K562 (cell line): ENCODE measurements at regions not wholly inside any gene's neighbourhood (a gene's known extent, or its start where the extent isn't known, plus 50 kb on each side); places are given as distances from the start of the nearest gene placed in this dataset.
A peak's percentile ranks its signal among the peaks of the same experiment; 100 is the strongest.

Experiments
- ATAC-seq: fragments of 200-7000 bp; cut with Tn5 transposase; 3 replicates; pipeline ENCODE4 v1.9.1; 2020; ENCODE audit warnings: moderate library complexity
- BruUV-seq: library from RNA; stranded (reverse); fragments of 400-500 nt; replicated peaks from 2 replicates; lab custom pipeline; 2021; lab: Mats Ljungman, UMichigan
- CTCF ChIA-PET: fragments of 300-600 bp; formaldehyde crosslinking; extraction: SDS; loops from one replicate; lab custom pipeline; 2021; ENCODE audit warnings: low intra/inter-chr PET ratio; lab: Yijun Ruan, JAX
- POLR2A ChIA-PET: fragments of 300-600, 350-650 bp; sonication (Branson Sonifier 250); formaldehyde crosslinking; extraction: SDS; loops from one replicate; lab custom pipeline; 2021; ENCODE audit warnings: antibody characterized with exemption, inconsistent platforms; lab: Yijun Ruan, JAX
- DNase-seq, 4 experiments: peaks; one replicate each; pipeline versions ENCODE4 v3.0.0 to v3.0.0-alpha.2; 2011 to 2018; ENCODE audit warnings: low spot score in 3 of 4, mixed read lengths in 3 of 4; ENCODE audit errors: extremely low read depth in 1 of 4
- FAIRE-seq: peaks from 2 replicates; lab custom pipeline; 2011; peaks lifted over from hg19 to GRCh38; lab: Jason Lieb, UNC
- H2AFZ ChIP-seq: 2 replicates; pipeline ENCODE4 v1.6.0; 2011; ENCODE audit warnings: low read depth, low read length, control low read depth, inconsistent platforms
- H3K27ac ChIP-seq: fragments of 200-600 bp; 3 replicates; pipeline ENCODE4 v1.8.0; 2011; ENCODE audit warnings: low read depth, mild to moderate bottlenecking, control low read depth, inconsistent platforms, low read length, moderate library complexity, mixed read lengths; ENCODE audit errors: extremely low read depth
- H3K27me3 ChIP-seq, 2 experiments: fragments of 300-600 bp in 1 of 2; 2 replicates in 1 of 2; 3 replicates in 1 of 2; pipeline versions ENCODE4 v1.6.0 to v1.8.0; 2011; ENCODE audit warnings: inconsistent platforms in 2 of 2, low read length in 2 of 2, mild to moderate bottlenecking in 1 of 2, mixed read lengths in 1 of 2, moderate library complexity in 1 of 2; ENCODE audit not compliant: control insufficient read depth in 2 of 2, insufficient read depth in 2 of 2
- H3K36me3 ChIP-seq: fragments of 300-600 bp; 3 replicates; pipeline ENCODE4 v1.8.0; 2011; ENCODE audit warnings: mild to moderate bottlenecking, low read length, inconsistent platforms; ENCODE audit not compliant: control insufficient read depth, insufficient read depth
- H3K4me1 ChIP-seq, 2 experiments: fragments of 200-600 bp in 1 of 2; replicated peaks in 1 of 2; 2 replicates in 1 of 2; 3 replicates in 1 of 2; pipeline versions ENCODE4 v1.5.1 to v1.8.0; 2011; ENCODE audit warnings: inconsistent platforms in 2 of 2, low read length in 2 of 2, mild to moderate bottlenecking in 1 of 2, mixed read lengths in 1 of 2, moderate library complexity in 1 of 2; ENCODE audit not compliant: control insufficient read depth in 2 of 2, insufficient read depth in 2 of 2
- H3K4me2 ChIP-seq: 2 replicates; pipeline ENCODE4 v1.6.1; 2011; ENCODE audit warnings: low read length, control low read depth, inconsistent platforms, mixed read lengths; ENCODE audit not compliant: insufficient read depth
- H3K4me3 ChIP-seq: fragments of 200-600 bp; sonication (generic), shearing (Covaris generic); 2 replicates; pipeline ENCODE4 v1.5.1; 2016; ENCODE audit warnings: control low read depth, inconsistent platforms
- H3K79me2 ChIP-seq: fragments of 200-600 bp; 3 replicates; pipeline ENCODE4 v1.8.0; 2011; ENCODE audit warnings: low read length, inconsistent platforms; ENCODE audit not compliant: control insufficient read depth, insufficient read depth
- H3K9ac ChIP-seq, 2 experiments: 2 replicates each; pipeline versions ENCODE4 v1.6.0 to v1.6.1; 2011; ENCODE audit warnings: low read depth in 2 of 2, low read length in 2 of 2, control low read depth in 1 of 2, inconsistent platforms in 1 of 2, mild to moderate bottlenecking in 1 of 2, mixed read lengths in 1 of 2; ENCODE audit not compliant: insufficient read depth in 1 of 2
- H3K9me1 ChIP-seq: one replicate; pipeline ENCODE4 v1.6.0; 2011; ENCODE audit warnings: inconsistent platforms, mild to moderate bottlenecking, low read length, moderate library complexity; ENCODE audit not compliant: control insufficient read depth, insufficient read depth
- H3K9me3 ChIP-seq: replicated peaks from 2 replicates; pipeline ENCODE4 v1.5.1; 2011; ENCODE audit warnings: low read depth, low read length, inconsistent platforms; ENCODE audit not compliant: control insufficient read depth, insufficient read depth
- H4K20me1 ChIP-seq: replicated peaks from 2 replicates; pipeline ENCODE4 v1.6.1; 2011; ENCODE audit warnings: low read length, inconsistent platforms, mixed read lengths; ENCODE audit not compliant: control insufficient read depth, insufficient read depth
- DPF2 ChIP-seq: fragments of 450-650 bp; IDR thresholded peaks from 2 replicates; pipeline ENCODE4 v1.6.1; 2016
- EWSR1 ChIP-seq: fragments of 450-650 bp; IDR thresholded peaks from 2 replicates; pipeline ENCODE4 v1.6.1; 2018; ENCODE audit warnings: borderline replicate concordance, mild to moderate bottlenecking, low read depth, moderate library complexity; ENCODE audit not compliant: partially characterized antibody
- KLF10 ChIP-seq: fragments of 250-450 bp; sonication (Bioruptor Pico); IDR thresholded peaks from 2 replicates; pipeline ENCODE4 v1.6.1; 2021; ENCODE audit warnings: matching md5 sums
- RFX1 ChIP-seq: fragments of 450-650 bp; IDR thresholded peaks from 2 replicates; pipeline ENCODE4 v1.6.1; 2016; ENCODE audit warnings: mild to moderate bottlenecking, moderate library complexity
- USF1 ChIP-seq: sonication (generic); formaldehyde crosslinking; IDR thresholded peaks from 2 replicates; pipeline ENCODE4 v1.9.0; 2022; ENCODE audit warnings: mild to moderate bottlenecking, missing genetic modification reagents
- ZBTB26 ChIP-seq: fragments of 450-650 bp; formaldehyde crosslinking; IDR thresholded peaks from 2 replicates; pipeline ENCODE4 v1.4.0; 2022; ENCODE audit warnings: missing genetic modification characterization
- ZNF316 ChIP-seq: fragments of 450-650 bp; IDR thresholded peaks from 2 replicates; pipeline ENCODE4 v1.6.1; 2016
- WGBS: fragments of 100-300 bp; shearing (Covaris generic); methylation state at CpG from one replicate; pipeline ENCODE4 v1.1.6; 2016; ENCODE audit warnings: low coverage, mixed read lengths; ENCODE audit not compliant: insufficient coverage; ENCODE audit errors: missing lambda C conversion rate; 5-methylcytosine and 5-hydroxymethylcytosine counted together
- in situ Hi-C: fragments of 300-500 bp; cut with MboI; formaldehyde crosslinking; loops from 4 replicates; pipeline ENCODE4 v1.15.0; 2018; ENCODE audit warnings: inconsistent platforms, mixed read lengths
- intact Hi-C: fragments of 100-400 bp; cut with micrococcal nuclease; formaldehyde crosslinking; loops from 2 replicates; pipeline ENCODE4 v1.14.2; 2022

- WGBS = 26% methylated on average over 5 of the region's 5 CpGs
- in situ Hi-C loops (no loop called here), intact Hi-C loops (no loop called here)
- CTCF ChIA-PET = no interaction called here
- TF ChIP-seq ZNF316 = peak; percentile 20; the same call in 1 of the 2 replicates
- TF ChIP-seq KLF10 (CRISPR knock-in tag) = no peak
- no peak for DNase-seq
- Histone ChIP-seq H3K27ac (no peak overlapping the region), H3K9ac (no peak overlapping the region), H3K79me2 (no peaks in the 10 kb centered on the region), H3K27me3 (no peaks in the 10 kb centered on the region), H3K4me3 (no peak overlapping the region), H3K4me2 (no peak overlapping the region), H3K36me3 (no peaks in the 10 kb centered on the region), H4K20me1 (no peaks in the 10 kb centered on the region), H3K9me1 (no peaks in the 10 kb centered on the region), H3K4me1 (no peaks in the 10 kb centered on the region), H3K9me3 (no peaks in the 10 kb centered on the region), H2AFZ (no peak overlapping the region)
- POLR2A ChIA-PET = no interaction called here
- no peak for FAIRE-seq
- BruUV-seq = no TSS peak
- ATAC-seq = no peak
Measured at GRCh38 chr5:104606258-104606829, 1043.8 kb upstream of the NUDT12 start.

GRCh38 chr5:104599726-104600125 lies 1037.1 kb upstream of the NUDT12 start:
- no peaks in the 10 kb centered on the region for H3K4me1 ChIP-seq
- H4K20me1 ChIP-seq = no peaks in the 10 kb centered on the region
- in situ Hi-C loops (no loop called here), intact Hi-C loops (no loop called here)
- no peak overlapping the region for H3K4me2 ChIP-seq
- H3K79me2 ChIP-seq = no peaks in the 10 kb centered on the region
- 0% methylated on average over 2 of the region's 2 CpGs for WGBS
- no peaks in the 10 kb centered on the region for H3K27me3 ChIP-seq
- no peak overlapping the region for H2AFZ ChIP-seq
- no peak overlapping the region for H3K9ac ChIP-seq
- FAIRE-seq (no peak), DNase-seq (no peak), ATAC-seq (no peak)
- H3K27ac ChIP-seq = no peak overlapping the region
- no peaks in the 10 kb centered on the region for H3K9me1 ChIP-seq
- ChIA-PET POLR2A (no interaction called here), CTCF (no interaction called here)
- no peak overlapping the region for H3K4me3 ChIP-seq
- H3K9me3 ChIP-seq = no peaks in the 10 kb centered on the region; the same call in 1 of the 2 replicates
- no TSS peak for BruUV-seq
- H3K36me3 ChIP-seq = no peaks in the 10 kb centered on the region
- TF ChIP-seq DPF2 (no peak), EWSR1 (no peak), USF1 (CRISPR knock-in tag) (no peak), RFX1 (no peak), ZBTB26 (no peak)
